ENCODE measurements at regions not wholly inside any gene's neighbourhood (a gene's known extent, or its start where the extent isn't known, plus 50 kb on each side); places are given as distances from the start of the nearest gene placed in this dataset.

DNA sequence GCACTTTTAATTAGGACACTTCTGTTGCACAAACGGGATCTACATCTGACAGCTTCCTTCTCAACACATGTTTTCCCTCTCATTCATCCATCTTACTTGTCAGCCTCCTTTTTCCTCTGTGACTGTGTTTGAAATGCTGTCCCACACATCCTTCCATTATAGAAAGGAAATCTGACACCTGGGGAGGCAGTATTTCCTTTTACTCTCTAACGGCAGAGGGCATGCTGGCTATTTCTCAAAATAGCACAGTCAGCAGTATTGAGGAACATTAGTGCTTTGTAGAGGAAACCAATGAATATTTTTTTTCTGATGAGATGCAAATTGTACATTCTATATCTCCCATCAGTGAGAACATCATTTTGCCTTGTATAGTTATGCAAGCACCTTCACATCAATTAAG, 668.7 kb downstream of the SLC4A3 start:
- no peak for TF ChIP-seq POLR2AphosphoS5 (IDR thresholded peaks at IDR 0.05)
- no peak for TF ChIP-seq POLR2A (IDR thresholded peaks at IDR 0.05)
